Small intestine (tissue), 7 donors: ENCODE measurements at regions not wholly inside any gene's neighbourhood (a gene's known extent, or its start where the extent isn't known, plus 50 kb on each side); places are given as distances from the start of the nearest gene placed in this dataset.
A peak's percentile ranks its signal among the peaks of the same experiment; 100 is the strongest.

Source experiments
- DNase-seq, 2 donors: peaks; one replicate each; pipeline versions ENCODE4 v3.0.0 to v3.0.0-alpha.2; 2013
- FAIRE-seq: peaks from 2 replicates; lab custom pipeline; 2012; peaks lifted over from hg19 to GRCh38; lab: Jason Lieb, UNC
- H3K27ac ChIP-seq, 3 donors: one replicate each; pipeline ENCODE4 v1.5.1; 2013; ENCODE audit warnings: low read length in 2 of 3, mild to moderate bottlenecking in 2 of 3, control low read depth in 1 of 3, inconsistent platforms in 1 of 3, low read depth in 1 of 3, moderate library complexity in 1 of 3
- H3K27me3 ChIP-seq, 3 donors: one replicate each; pipeline ENCODE4 v1.6.1; 2013; ENCODE audit warnings: low read length in 3 of 3, inconsistent platforms in 1 of 3; ENCODE audit not compliant: control insufficient read depth in 3 of 3, insufficient read depth in 3 of 3
- H3K36me3 ChIP-seq, 3 donors: one replicate each; pipeline ENCODE4 v1.6.1; 2013; ENCODE audit warnings: low read length in 3 of 3, inconsistent platforms in 1 of 3, low read depth in 1 of 3, mild to moderate bottlenecking in 1 of 3, moderate library complexity in 1 of 3; ENCODE audit not compliant: control insufficient read depth in 3 of 3, insufficient read depth in 2 of 3
- H3K4me1 ChIP-seq, 3 donors: one replicate each; pipeline ENCODE4 v1.6.1; 2013; ENCODE audit warnings: low read length in 2 of 3, inconsistent platforms in 1 of 3, low read depth in 1 of 3, mild to moderate bottlenecking in 1 of 3, moderate library complexity in 1 of 3; ENCODE audit not compliant: control insufficient read depth in 3 of 3, insufficient read depth in 2 of 3
- H3K4me3 ChIP-seq, 3 donors: one replicate each; pipeline ENCODE4 v1.5.1; 2013; ENCODE audit warnings: low read length in 3 of 3, control low read depth in 1 of 3, inconsistent platforms in 1 of 3, low read depth in 1 of 3, mild to moderate bottlenecking in 1 of 3, moderate library complexity in 1 of 3
- H3K9me3 ChIP-seq, 2 donors: one replicate each; pipeline ENCODE4 v1.6.1; 2013; ENCODE audit warnings: low read depth in 1 of 2, low read length in 1 of 2; ENCODE audit not compliant: control insufficient read depth in 2 of 2, insufficient read depth in 1 of 2
- WGBS, 3 donors: extraction: QIAGEN DNeasy Blood & Tissue Kit; methylation state at CpG; one replicate each; pipeline ENCODE4 v1.1.7; 2013; 5-methylcytosine and 5-hydroxymethylcytosine counted together
- donor health status: healthy with polysubstance abuse.
- donor health status: control.
- donor health status: control.
- donor health status: Bipolar disorder and iron deficiency.
- donor health status: healthy.

GRCh38 chr10:131453721-131454634 is 142.5 kb upstream of the TCERG1L start:
- H3K4me3 ChIP-seq: peak overlapping the region in 1 of 3 donors; percentile 18
- peak; percentile 22 to 59 for DNase-seq
- H3K9me3 ChIP-seq: no peaks in the 10 kb centered on the region
- H3K4me1 ChIP-seq: no peaks in the 10 kb centered on the region
- no peak for FAIRE-seq
- peaks cover 0 to 20% (median 0%) of the 10 kb centered on the region in 3 donors for H3K27me3 ChIP-seq
- peak overlapping the region in 1 of 3 donors; percentile 17 for H3K27ac ChIP-seq
- no peaks in the 10 kb centered on the region for H3K36me3 ChIP-seq
- 13 to 14% (median 14%) methylated on average over 28 to 32 of the region's 32 CpGs for WGBS, 3 donors

- Histone ChIP-seq H3K27ac (no peak overlapping the region), H3K9me3 (no peaks in the 10 kb centered on the region), H3K27me3 (peaks cover 0 to 20% (median 0%) of the 10 kb centered on the region in 3 donors), H3K4me1 (no peaks in the 10 kb centered on the region), H3K4me3 (no peak overlapping the region), H3K36me3 (no peaks in the 10 kb centered on the region)
- DNase-seq (no peak), FAIRE-seq (no peak)
- 43 to 57% (median 44%) methylated on average over 11 of the region's 11 CpGs for WGBS, 3 donors
Observed at GRCh38 chr10:131456411-131456810, 144.9 kb upstream of the TCERG1L start.

DNA sequence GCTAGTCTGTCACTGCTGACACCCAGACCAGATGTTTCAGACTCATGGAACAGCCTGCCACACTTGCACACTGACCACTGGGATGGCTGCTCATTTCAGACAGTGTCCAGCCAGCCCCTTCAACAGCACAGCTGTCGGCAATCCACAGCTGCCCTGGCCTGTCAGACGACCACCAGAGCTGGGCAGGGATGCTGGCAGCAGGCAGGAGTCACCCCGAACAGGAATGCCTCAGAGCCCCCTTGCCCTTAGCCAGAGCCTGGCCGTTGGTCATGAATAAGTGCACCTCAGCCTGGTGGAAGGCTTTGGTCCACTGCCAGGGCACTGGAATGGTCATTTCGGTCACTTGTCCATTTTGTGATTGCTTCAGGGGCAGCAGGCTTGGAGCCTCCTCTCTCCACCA is 149.6 kb upstream of the TCERG1L start:
- no peak overlapping the region for H3K4me3 ChIP-seq
- H3K9me3 ChIP-seq: no peaks in the 10 kb centered on the region
- H3K36me3 ChIP-seq: no peaks in the 10 kb centered on the region
- WGBS, 3 donors: 48 to 54% (median 50%) methylated on average over 5 of the region's 5 CpGs
- H3K27ac ChIP-seq: no peak overlapping the region
- H3K27me3 ChIP-seq: peaks cover 0 to 5% (median 2%) of the 10 kb centered on the region in 3 donors
- DNase-seq (no peak), FAIRE-seq (no peak)
- H3K4me1 ChIP-seq: no peaks in the 10 kb centered on the region

GRCh38 chr10:131464789-131465188 is 153.3 kb upstream of the TCERG1L start:
- Histone ChIP-seq H3K9me3 (no peaks in the 10 kb centered on the region), H3K36me3 (no peaks in the 10 kb centered on the region), H3K4me1 (no peaks in the 10 kb centered on the region), H3K27me3 (peaks cover 0 to 2% (median 0%) of the 10 kb centered on the region in 3 donors), H3K27ac (no peak overlapping the region), H3K4me3 (no peak overlapping the region)
- WGBS, 3 donors: 65 to 79% (median 67%) methylated on average over 5 of the region's 5 CpGs
- DNase-seq (no peak), FAIRE-seq (no peak)

DNA sequence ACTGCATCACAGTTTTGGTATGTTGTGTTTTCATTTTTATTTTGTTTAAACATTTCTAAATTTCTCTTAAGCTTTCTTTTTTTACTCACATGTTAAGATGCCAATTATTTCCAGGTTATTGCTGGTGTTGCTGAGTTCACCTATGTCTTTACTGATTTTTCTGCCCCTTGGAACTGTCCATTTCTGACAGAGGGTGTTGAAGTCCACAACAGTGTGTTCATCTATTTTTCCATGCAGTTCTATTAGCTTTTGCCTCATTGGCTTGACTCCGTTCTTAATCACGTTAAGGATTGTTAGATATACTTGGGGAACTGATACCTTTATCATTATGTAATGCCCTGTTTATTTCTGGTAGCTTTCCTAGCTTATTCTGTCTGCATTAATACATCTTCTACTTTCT is 158.0 kb upstream of the TCERG1L start:
- WGBS, 3 donors: 50 to 85% (median 60%) methylated on average over 2 of the region's 2 CpGs
- H3K27me3 ChIP-seq: peaks cover 0 to 4% (median 0%) of the 10 kb centered on the region in 3 donors

DNA sequence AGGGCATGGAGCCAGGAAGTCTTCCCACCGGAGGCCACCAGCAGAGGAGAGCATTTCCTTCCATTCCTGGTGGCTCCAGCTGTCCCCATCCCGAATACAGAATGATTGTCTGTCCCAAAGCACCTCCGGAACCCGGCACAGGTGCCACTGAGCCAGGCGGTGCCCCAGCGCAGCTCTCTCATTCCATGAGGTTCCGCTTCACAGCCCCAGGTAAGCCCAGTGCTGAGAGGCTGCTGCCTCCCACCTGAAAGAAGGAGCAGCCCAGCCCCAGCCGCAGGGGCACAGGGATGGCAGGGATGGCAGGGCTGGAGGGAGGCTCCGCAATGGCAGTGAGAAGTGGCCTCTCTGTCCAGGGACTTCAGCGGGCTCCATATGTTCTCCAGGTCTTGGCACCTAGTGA is 162.1 kb upstream of the TCERG1L start:
- no peak for FAIRE-seq
- Histone ChIP-seq H3K27me3 (peaks cover 0 to 1% (median 0%) of the 10 kb centered on the region in 3 donors), H3K4me3 (no peak overlapping the region), H3K9me3 (no peaks in the 10 kb centered on the region), H3K27ac (no peak overlapping the region), H3K36me3 (no peaks in the 10 kb centered on the region), H3K4me1 (no peaks in the 10 kb centered on the region)
- 81 to 90% (median 88%) methylated on average over 10 of the region's 10 CpGs for whole genome bisulfite sequencing, 3 donors
- DNase-seq: no peak

More for the DNA sequence above, 158.0 kb upstream of the TCERG1L start:
- DNase-seq: no peak
- H3K36me3 ChIP-seq: no peaks in the 10 kb centered on the region
- no peaks in the 10 kb centered on the region for H3K4me1 ChIP-seq
- no peak for FAIRE-seq
- no peaks in the 10 kb centered on the region for H3K9me3 ChIP-seq
- H3K4me3 ChIP-seq: no peak overlapping the region
- H3K27ac ChIP-seq: no peak overlapping the region

DNA sequence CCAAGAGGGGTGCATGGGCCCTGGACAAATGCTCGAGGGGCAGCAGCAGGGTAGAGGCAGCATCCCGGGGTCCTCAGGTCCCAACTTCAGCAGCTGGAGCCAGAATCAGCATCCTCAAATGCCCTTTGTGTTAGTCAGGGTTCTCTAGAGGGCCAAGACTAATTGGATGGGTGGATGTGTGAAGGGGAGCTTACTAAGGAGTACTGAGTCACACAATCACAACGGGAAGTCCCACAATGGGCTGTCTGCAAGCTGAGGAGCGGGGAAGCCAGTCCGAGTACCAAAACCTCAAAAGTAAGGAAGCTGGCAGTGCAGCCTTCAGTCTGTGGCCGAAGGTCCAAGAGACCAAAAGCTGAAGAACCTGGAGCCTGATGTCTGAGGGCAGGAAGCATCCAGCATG is 162.9 kb upstream of the TCERG1L start:
- Histone ChIP-seq H3K9me3 (no peaks in the 10 kb centered on the region), H3K4me1 (no peaks in the 10 kb centered on the region), H3K4me3 (no peak overlapping the region), H3K36me3 (no peaks in the 10 kb centered on the region), H3K27ac (no peak overlapping the region), H3K27me3 (peaks cover 0 to 1% (median 0%) of the 10 kb centered on the region in 3 donors)
- no peak for FAIRE-seq
- DNase-seq: no peak
- WGBS, 3 donors: 60 to 77% (median 66%) methylated on average over 6 of the region's 6 CpGs

GRCh38 chr10:131475043-131475442 is 163.5 kb upstream of the TCERG1L start:
- FAIRE-seq (no peak), DNase-seq (no peak)
- 82 to 93% (median 89%) methylated on average over 11 of the region's 11 CpGs for WGBS, 3 donors
- H3K36me3 ChIP-seq: no peaks in the 10 kb centered on the region
- no peaks in the 10 kb centered on the region for H3K4me1 ChIP-seq
- H3K9me3 ChIP-seq: no peaks in the 10 kb centered on the region
- peaks cover 0 to 1% (median 0%) of the 10 kb centered on the region in 3 donors for H3K27me3 ChIP-seq
- no peak overlapping the region for H3K4me3 ChIP-seq
- no peak overlapping the region for H3K27ac ChIP-seq
